GM10266 (cell line): ENCODE measurements at regions not wholly inside any gene's neighbourhood (a gene's known extent, or its start where the extent isn't known, plus 50 kb on each side); places are given as distances from the start of the nearest gene placed in this dataset.

Source experiments
- DNase-seq: peaks from one replicate; pipeline ENCODE4 v3.0.0; 2012; ENCODE audit errors: extremely low spot score
- TF ChIP-seq, protein P1 (sequence below): IDR thresholded peaks from 2 replicates; pipeline ENCODE4 v1.5.1; 2012; ENCODE audit warnings: mild to moderate bottlenecking, low read depth; ENCODE audit not compliant: control insufficient read depth, insufficient read depth; ENCODE audit errors: missing control alignments

- DNase-seq = no peak
- TF ChIP-seq, protein P1, sequence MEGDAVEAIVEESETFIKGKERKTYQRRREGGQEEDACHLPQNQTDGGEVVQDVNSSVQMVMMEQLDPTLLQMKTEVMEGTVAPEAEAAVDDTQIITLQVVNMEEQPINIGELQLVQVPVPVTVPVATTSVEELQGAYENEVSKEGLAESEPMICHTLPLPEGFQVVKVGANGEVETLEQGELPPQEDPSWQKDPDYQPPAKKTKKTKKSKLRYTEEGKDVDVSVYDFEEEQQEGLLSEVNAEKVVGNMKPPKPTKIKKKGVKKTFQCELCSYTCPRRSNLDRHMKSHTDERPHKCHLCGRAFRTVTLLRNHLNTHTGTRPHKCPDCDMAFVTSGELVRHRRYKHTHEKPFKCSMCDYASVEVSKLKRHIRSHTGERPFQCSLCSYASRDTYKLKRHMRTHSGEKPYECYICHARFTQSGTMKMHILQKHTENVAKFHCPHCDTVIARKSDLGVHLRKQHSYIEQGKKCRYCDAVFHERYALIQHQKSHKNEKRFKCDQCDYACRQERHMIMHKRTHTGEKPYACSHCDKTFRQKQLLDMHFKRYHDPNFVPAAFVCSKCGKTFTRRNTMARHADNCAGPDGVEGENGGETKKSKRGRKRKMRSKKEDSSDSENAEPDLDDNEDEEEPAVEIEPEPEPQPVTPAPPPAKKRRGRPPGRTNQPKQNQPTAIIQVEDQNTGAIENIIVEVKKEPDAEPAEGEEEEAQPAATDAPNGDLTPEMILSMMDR = no peak
Measured at GRCh38 chr5:167281925-167282324, 1009.5 kb upstream of the WWC1 start.

DNA sequence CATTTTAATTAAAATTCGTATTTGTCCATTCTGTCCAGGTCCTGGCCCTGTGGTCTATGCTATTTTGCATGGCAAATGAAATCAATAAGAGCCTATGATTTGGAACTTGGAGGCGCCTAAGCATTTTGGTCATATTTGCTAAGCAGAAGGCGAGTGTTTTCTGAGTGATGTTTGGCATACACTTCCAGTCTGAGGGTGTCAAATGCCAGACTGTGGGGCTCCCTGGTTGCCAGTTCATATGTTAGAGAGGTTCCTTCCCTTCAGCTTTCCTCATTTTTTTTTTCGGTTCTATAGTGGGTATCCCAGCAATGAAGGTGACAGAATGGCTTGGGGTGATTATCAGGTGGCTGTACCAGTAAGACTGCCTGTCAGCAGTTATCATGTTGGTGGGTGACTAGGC lies 1007.8 kb upstream of the WWC1 start:
- TF ChIP-seq, protein P1 = no peak
- DNase-seq = no peak

GRCh38 chr5:167284222-167284890 lies 1007.1 kb upstream of the WWC1 start:
- TF ChIP-seq, protein P1 = no peak
- no peak for DNase-seq

- TF ChIP-seq, protein P1 = no peak
- DNase-seq = no peak
Measured at GRCh38 chr5:167285591-167285990, 1005.9 kb upstream of the WWC1 start.

- TF ChIP-seq, protein P1 = no peak
- DNase-seq = no peak
Measured at GRCh38 chr5:167286891-167287290, 1004.6 kb upstream of the WWC1 start.

GRCh38 chr5:167290478-167290877 lies 1001.0 kb upstream of the WWC1 start:
- TF ChIP-seq, protein P1 = no peak

DNA sequence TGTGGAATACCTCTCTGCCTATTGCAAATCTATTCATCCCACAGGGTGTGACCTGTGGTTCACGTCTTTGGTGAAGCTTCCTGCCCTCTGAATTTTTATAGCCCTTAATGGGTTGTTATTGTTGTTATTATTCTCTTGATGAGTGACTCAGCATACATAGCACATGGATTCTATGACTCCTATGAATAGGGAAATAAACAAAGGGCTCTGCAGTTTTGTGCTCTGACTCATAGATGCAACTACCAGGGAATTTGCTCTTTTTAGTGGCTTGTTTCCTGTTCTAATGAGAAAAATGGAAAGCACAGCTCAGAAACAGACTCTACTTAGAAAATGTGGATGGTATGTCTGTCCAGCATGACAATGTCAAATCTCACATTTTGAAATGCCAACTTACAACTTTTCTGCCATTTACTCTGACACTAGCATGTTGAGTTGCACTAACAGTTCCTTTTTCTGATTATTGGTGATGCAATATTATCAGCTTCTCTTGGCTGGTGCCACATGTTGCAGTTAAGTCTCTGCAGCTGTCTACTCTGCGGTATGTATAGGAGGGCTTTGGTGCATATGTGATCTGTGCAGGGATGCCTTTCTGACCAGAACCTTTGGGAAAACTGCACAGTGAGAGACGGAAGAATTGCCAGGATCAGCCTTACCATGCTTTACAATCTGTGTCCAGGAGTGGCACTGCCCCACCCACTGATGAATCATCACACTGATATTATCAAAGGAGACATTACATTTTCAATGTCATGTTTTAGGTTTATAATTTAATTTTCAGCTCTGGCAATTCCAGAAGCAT lies 996.4 kb upstream of the WWC1 start:
- TF ChIP-seq, protein P1 = no peak
- no peak for DNase-seq

More at GRCh38 chr5:167290478-167290877, 1001.0 kb upstream of the WWC1 start:
- no peak for DNase-seq
